Activated CD8-positive, alpha-beta memory T cell treated with anti-CD3 and anti-CD28 coated beads for 36 hours (primary cell): ENCODE measurements at regions not wholly inside any gene's neighbourhood (a gene's known extent, or its start where the extent isn't known, plus 50 kb on each side); places are given as distances from the start of the nearest gene placed in this dataset.

Experiments
- CTCF ChIA-PET: fragments of 350-600 bp; sonication (Branson Sonifier 250); formaldehyde crosslinking; loops from one replicate; lab custom pipeline; 2021; ENCODE audit warnings: antibody characterized with exemption; lab: Charles Lee
- POLR2A ChIA-PET: fragments of 350-600 bp; sonication (Branson Sonifier 250); formaldehyde crosslinking; loops from one replicate; lab custom pipeline; 2021; ENCODE audit warnings: antibody characterized with exemption; lab: Charles Lee

GRCh38 chr5:14057289-14057688, 85.9 kb upstream of the TRIO start:
- ChIA-PET POLR2A (no interaction called here), CTCF (no interaction called here)

GRCh38 chr5:14056039-14056438, 87.1 kb upstream of the TRIO start:
- CTCF ChIA-PET: no interaction called here

GRCh38 chr5:14054965-14055963, 87.9 kb upstream of the TRIO start:
- ChIA-PET CTCF (no interaction called here), POLR2A (no interaction called here)

More at GRCh38 chr5:14056039-14056438, 87.1 kb upstream of the TRIO start:
- POLR2A ChIA-PET: no interaction called here

GRCh38 chr5:14054111-14054854, 88.9 kb upstream of the TRIO start:
- POLR2A ChIA-PET: no interaction called here

GRCh38 chr5:14050821-14051220, 92.3 kb upstream of the TRIO start:
- CTCF ChIA-PET: no interaction called here
- POLR2A ChIA-PET: no interaction called here

More at GRCh38 chr5:14054111-14054854, 88.9 kb upstream of the TRIO start:
- CTCF ChIA-PET: no interaction called here

GRCh38 chr5:14048434-14048833, 94.7 kb upstream of the TRIO start:
- ChIA-PET CTCF (no interaction called here), POLR2A (no interaction called here)

GRCh38 chr5:14041528-14042192, 97.2 kb upstream of the DNAH5 start:
- CTCF ChIA-PET: no interaction called here
- POLR2A ChIA-PET: no interaction called here

GRCh38 chr5:14040542-14040941, 96.1 kb upstream of the DNAH5 start:
- ChIA-PET POLR2A (no interaction called here), CTCF (no interaction called here)

GRCh38 chr5:14039576-14039975, 95.1 kb upstream of the DNAH5 start:
- POLR2A ChIA-PET: no interaction called here

GRCh38 chr5:14039063-14039462, 94.6 kb upstream of the DNAH5 start:
- ChIA-PET CTCF (no interaction called here), POLR2A (no interaction called here)

More at GRCh38 chr5:14039576-14039975, 95.1 kb upstream of the DNAH5 start:
- CTCF ChIA-PET: no interaction called here

- ChIA-PET CTCF (interaction anchor here (0.7 kb wide), 1 partner anchor 24 kb away, joined by 3 read pairs; no protein-coding TSS in a partner anchor), POLR2A (no interaction called here)
These were observed 94.0 kb upstream of the DNAH5 start for GRCh38 chr5:14038341-14038959.

- POLR2A ChIA-PET: no interaction called here
- CTCF ChIA-PET: no interaction called here
These were observed 92.5 kb upstream of the DNAH5 start for GRCh38 chr5:14036947-14037346.

- POLR2A ChIA-PET: no interaction called here
- CTCF ChIA-PET: no interaction called here
These were observed 92.0 kb upstream of the DNAH5 start for GRCh38 chr5:14036514-14036913.

GRCh38 chr5:14035859-14036503, 91.5 kb upstream of the DNAH5 start:
- POLR2A ChIA-PET: no interaction called here
- CTCF ChIA-PET: no interaction called here

- ChIA-PET CTCF (no interaction called here), POLR2A (no interaction called here)
These were observed 90.5 kb upstream of the DNAH5 start for GRCh38 chr5:14034963-14035362.

- ChIA-PET POLR2A (no interaction called here), CTCF (no interaction called here)
These were observed 88.4 kb upstream of the DNAH5 start for GRCh38 chr5:14032918-14033317.

GRCh38 chr5:14028938-14029584, 84.6 kb upstream of the DNAH5 start:
- ChIA-PET POLR2A (no interaction called here), CTCF (no interaction called here)

GRCh38 chr5:14028188-14028587, 83.7 kb upstream of the DNAH5 start:
- ChIA-PET POLR2A (no interaction called here), CTCF (no interaction called here)
